ENCODE measurements at regions not wholly inside any gene's neighbourhood (a gene's known extent, or its start where the extent isn't known, plus 50 kb on each side); places are given as distances from the start of the nearest gene placed in this dataset.

- no peak for TF ChIP-seq CTCF (IDR thresholded peaks at IDR 0.05; ENCODE audit: partially characterized antibody, unreplicated experiment)
- no peak overlapping the region for H3K4me3 Mint-ChIP-seq (ENCODE audit: unreplicated experiment)
- no peak for DNase-seq
- peaks cover 6% of the 10 kb centered on the region for H3K36me3 Mint-ChIP-seq (ENCODE audit: unreplicated experiment)
- H3K9me3 Mint-ChIP-seq (ENCODE audit: unreplicated experiment), result peaks cover 6% of the 10 kb centered on the region
- H3K4me1 Mint-ChIP-seq (ENCODE audit: low read depth, unreplicated experiment), result peaks cover 22% of the 10 kb centered on the region
- H3K27ac Mint-ChIP-seq (ENCODE audit: unreplicated experiment), result no peak overlapping the region
- H3K27me3 Mint-ChIP-seq (ENCODE audit: unreplicated experiment), result no peaks in the 10 kb centered on the region
Measured at GRCh38 chr17:63362115-63362514, 84.0 kb downstream of the CYB561 start.

GRCh38 chr17:63364387-63364786 is 81.7 kb downstream of the CYB561 start:
- Mint-ChIP-seq H3K27ac (ENCODE audit: unreplicated experiment) (no peak overlapping the region), H3K4me3 (ENCODE audit: unreplicated experiment) (no peak overlapping the region), H3K9me3 (ENCODE audit: unreplicated experiment) (no peaks in the 10 kb centered on the region), H3K36me3 (ENCODE audit: unreplicated experiment) (no peaks in the 10 kb centered on the region), H3K4me1 (ENCODE audit: low read depth, unreplicated experiment) (peaks cover 11% of the 10 kb centered on the region), H3K27me3 (ENCODE audit: unreplicated experiment) (no peaks in the 10 kb centered on the region)
- no peak for DNase-seq
- TF ChIP-seq CTCF (IDR thresholded peaks at IDR 0.05; ENCODE audit: partially characterized antibody, unreplicated experiment), result no peak

- H3K27me3 Mint-ChIP-seq (ENCODE audit: unreplicated experiment), result no peaks in the 10 kb centered on the region
- H3K9me3 Mint-ChIP-seq (ENCODE audit: unreplicated experiment), result no peaks in the 10 kb centered on the region
- H3K4me1 Mint-ChIP-seq (ENCODE audit: low read depth, unreplicated experiment), result peaks cover 11% of the 10 kb centered on the region
- H3K27ac Mint-ChIP-seq (ENCODE audit: unreplicated experiment), result no peak overlapping the region
- H3K36me3 Mint-ChIP-seq (ENCODE audit: unreplicated experiment), result no peaks in the 10 kb centered on the region
- H3K4me3 Mint-ChIP-seq (ENCODE audit: unreplicated experiment), result no peak overlapping the region
- no peak for DNase-seq
- TF ChIP-seq CTCF (IDR thresholded peaks at IDR 0.05; ENCODE audit: partially characterized antibody, unreplicated experiment), result no peak
Measured at GRCh38 chr17:63364944-63365343, 81.2 kb downstream of the CYB561 start.

GRCh38 chr17:63365366-63366240 is 80.5 kb downstream of the CYB561 start:
- TF ChIP-seq CTCF (IDR thresholded peaks at IDR 0.05; ENCODE audit: partially characterized antibody, unreplicated experiment), result no peak
- no peak overlapping the region for H3K4me3 Mint-ChIP-seq (ENCODE audit: unreplicated experiment)
- no peaks in the 10 kb centered on the region for H3K27me3 Mint-ChIP-seq (ENCODE audit: unreplicated experiment)
- H3K9me3 Mint-ChIP-seq (ENCODE audit: unreplicated experiment), result no peaks in the 10 kb centered on the region
- no peaks in the 10 kb centered on the region for H3K36me3 Mint-ChIP-seq (ENCODE audit: unreplicated experiment)
- H3K4me1 Mint-ChIP-seq (ENCODE audit: low read depth, unreplicated experiment), result peaks cover 11% of the 10 kb centered on the region
- no peak overlapping the region for H3K27ac Mint-ChIP-seq (ENCODE audit: unreplicated experiment)
- no peak for DNase-seq

- no peak overlapping the region for H3K4me3 Mint-ChIP-seq (ENCODE audit: unreplicated experiment)
- no peaks in the 10 kb centered on the region for H3K9me3 Mint-ChIP-seq (ENCODE audit: unreplicated experiment)
- H3K27me3 Mint-ChIP-seq (ENCODE audit: unreplicated experiment), result no peaks in the 10 kb centered on the region
- no peak overlapping the region for H3K27ac Mint-ChIP-seq (ENCODE audit: unreplicated experiment)
- TF ChIP-seq CTCF (IDR thresholded peaks at IDR 0.05; ENCODE audit: partially characterized antibody, unreplicated experiment), result no peak
- H3K4me1 Mint-ChIP-seq (ENCODE audit: low read depth, unreplicated experiment), result peaks cover 11% of the 10 kb centered on the region
- DNase-seq, result no peak
- no peaks in the 10 kb centered on the region for H3K36me3 Mint-ChIP-seq (ENCODE audit: unreplicated experiment)
Measured at GRCh38 chr17:63366241-63366566, 79.9 kb downstream of the CYB561 start.

All from glutamatergic neuron (in vitro differentiated cells).